Lower leg skin (tissue), 4 donors: ENCODE measurements at regions not wholly inside any gene's neighbourhood (a gene's known extent, or its start where the extent isn't known, plus 50 kb on each side); places are given as distances from the start of the nearest gene placed in this dataset.
"Not testable (repeated sequence)": the region's sequence is repeated elsewhere in the genome, so short reads cannot be mapped to it uniquely, and the experiment has no call there.

Experiments used
- DNase-seq, 2 donors: peaks; one replicate each; pipeline ENCODE4 v3.0.0-alpha.2; 2019; ENCODE audit warnings: low spot score in 2 of 2
- H3K4me3 ChIP-seq: fragments of 200-600 bp; sonication (generic); 2 replicates; pipeline ENCODE4 v1.5.1; 2017; ENCODE audit warnings: mild to moderate bottlenecking, low read depth; ENCODE audit not compliant: poor library complexity, severe bottlenecking
- CTCF ChIP-seq, 3 donors: fragments of 450-650 bp; IDR thresholded peaks; one replicate each; pipeline ENCODE4 v1.5.1; 2016; ENCODE audit warnings: antibody characterized with exemption in 3 of 3, mild to moderate bottlenecking in 3 of 3, moderate library complexity in 2 of 3
- POLR2A ChIP-seq, 2 donors: fragments of 450-650 bp; IDR thresholded peaks; one replicate each; pipeline ENCODE4 v1.6.1; 2016 to 2017; ENCODE audit warnings: antibody characterized with exemption in 2 of 2, mild to moderate bottlenecking in 1 of 2, moderate library complexity in 1 of 2
- WGBS, 2 donors: methylation state at CpG; one replicate each; pipeline ENCODE4 v1.1.5; 2018; 5-methylcytosine and 5-hydroxymethylcytosine counted together
- intact Hi-C: fragments of 100-400 bp; cut with DNase I; formaldehyde crosslinking; loops from one replicate; pipeline ENCODE4 v1.15.0; 2023; ENCODE audit warnings: low total_unique reads

GRCh38 chr3:150344079-150344759 is 63.9 kb upstream of the TSC22D2 start:
- no peak for DNase-seq
- 45 to 48% methylated on average over 8 of the region's 8 CpGs for WGBS, 2 donors
- TF ChIP-seq POLR2A (IDR thresholded peaks at IDR 0.05) (no peak), CTCF (IDR thresholded peaks at IDR 0.05) (no peak)
- no peak overlapping the region for H3K4me3 ChIP-seq
- intact Hi-C loops, result no loop called here

- WGBS, 2 donors, result 81 to 83% methylated on average over 2 of the region's 2 CpGs
- TF ChIP-seq CTCF (IDR thresholded peaks at IDR 0.05), result no peak
- TF ChIP-seq POLR2A (IDR thresholded peaks at IDR 0.05), result no peak
- no peak overlapping the region for H3K4me3 ChIP-seq
- intact Hi-C loops, result no loop called here
- no peak for DNase-seq
Observed at GRCh38 chr3:150342896-150343467, 65.1 kb upstream of the TSC22D2 start.

GRCh38 chr3:150341891-150342290 is 66.2 kb upstream of the TSC22D2 start:
- 38 to 44% methylated on average over 3 of the region's 3 CpGs for WGBS, 2 donors
- intact Hi-C loops, result no loop called here
- TF ChIP-seq POLR2A (IDR thresholded peaks at IDR 0.05), result no peak
- no peak for TF ChIP-seq CTCF (IDR thresholded peaks at IDR 0.05)
- H3K4me3 ChIP-seq, result no peak overlapping the region
- DNase-seq, result no peak

GRCh38 chr3:150336363-150336762 is 71.7 kb upstream of the TSC22D2 start:
- H3K4me3 ChIP-seq, DNase-seq, intact Hi-C loops: not testable (repeated sequence)
- 94 to 96% methylated on average over 9 of the region's 9 CpGs for WGBS, 2 donors

- intact Hi-C loops, result no loop called here
- no peak for DNase-seq
- WGBS, 2 donors, result 52 to 66% methylated on average over 2 of the region's 2 CpGs
- no peak overlapping the region for H3K4me3 ChIP-seq
- TF ChIP-seq CTCF (IDR thresholded peaks at IDR 0.05) (no peak), POLR2A (IDR thresholded peaks at IDR 0.05) (no peak)
Observed at GRCh38 chr3:150335631-150336030, 72.5 kb upstream of the TSC22D2 start.

- DNase-seq, result no peak
- 68 to 73% methylated on average over 3 of the region's 3 CpGs for WGBS, 2 donors
- H3K4me3 ChIP-seq, result no peak overlapping the region
- intact Hi-C loops, result no loop called here
- TF ChIP-seq CTCF (IDR thresholded peaks at IDR 0.05) (no peak), POLR2A (IDR thresholded peaks at IDR 0.05) (no peak)
Observed at GRCh38 chr3:150334974-150335373, 73.1 kb upstream of the TSC22D2 start.
